GM12874 (cell line): ENCODE measurements at regions not wholly inside any gene's neighbourhood (a gene's known extent, or its start where the extent isn't known, plus 50 kb on each side); places are given as distances from the start of the nearest gene placed in this dataset.

Experiments
- TF ChIP-seq, protein P1 (sequence below): IDR thresholded peaks from 2 replicates; pipeline ENCODE4 v1.5.1; 2011; ENCODE audit warnings: low read depth, mild to moderate bottlenecking, control low read depth, low read length, moderate library complexity; ENCODE audit not compliant: insufficient read depth

DNA sequence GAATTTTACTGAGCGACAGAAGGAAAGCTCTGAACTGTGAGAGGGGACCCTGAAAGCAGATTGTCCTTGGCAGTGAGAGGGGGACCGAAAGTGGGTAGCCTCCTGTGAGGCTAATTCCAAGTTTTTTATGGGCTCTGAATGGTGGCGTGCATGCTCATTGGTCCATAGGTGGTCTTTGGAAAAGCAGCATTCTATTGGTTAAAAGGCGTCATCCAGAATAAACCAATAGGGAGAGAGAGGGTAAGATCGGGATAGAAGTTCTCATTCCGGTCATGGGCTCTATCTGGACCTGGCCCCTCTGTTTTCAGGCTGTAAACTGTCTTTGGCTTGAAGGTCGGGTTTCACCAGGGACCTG, 539.8 kb upstream of the PCDH9 start:
- TF ChIP-seq, protein P1, sequence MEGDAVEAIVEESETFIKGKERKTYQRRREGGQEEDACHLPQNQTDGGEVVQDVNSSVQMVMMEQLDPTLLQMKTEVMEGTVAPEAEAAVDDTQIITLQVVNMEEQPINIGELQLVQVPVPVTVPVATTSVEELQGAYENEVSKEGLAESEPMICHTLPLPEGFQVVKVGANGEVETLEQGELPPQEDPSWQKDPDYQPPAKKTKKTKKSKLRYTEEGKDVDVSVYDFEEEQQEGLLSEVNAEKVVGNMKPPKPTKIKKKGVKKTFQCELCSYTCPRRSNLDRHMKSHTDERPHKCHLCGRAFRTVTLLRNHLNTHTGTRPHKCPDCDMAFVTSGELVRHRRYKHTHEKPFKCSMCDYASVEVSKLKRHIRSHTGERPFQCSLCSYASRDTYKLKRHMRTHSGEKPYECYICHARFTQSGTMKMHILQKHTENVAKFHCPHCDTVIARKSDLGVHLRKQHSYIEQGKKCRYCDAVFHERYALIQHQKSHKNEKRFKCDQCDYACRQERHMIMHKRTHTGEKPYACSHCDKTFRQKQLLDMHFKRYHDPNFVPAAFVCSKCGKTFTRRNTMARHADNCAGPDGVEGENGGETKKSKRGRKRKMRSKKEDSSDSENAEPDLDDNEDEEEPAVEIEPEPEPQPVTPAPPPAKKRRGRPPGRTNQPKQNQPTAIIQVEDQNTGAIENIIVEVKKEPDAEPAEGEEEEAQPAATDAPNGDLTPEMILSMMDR, result no peak

DNA sequence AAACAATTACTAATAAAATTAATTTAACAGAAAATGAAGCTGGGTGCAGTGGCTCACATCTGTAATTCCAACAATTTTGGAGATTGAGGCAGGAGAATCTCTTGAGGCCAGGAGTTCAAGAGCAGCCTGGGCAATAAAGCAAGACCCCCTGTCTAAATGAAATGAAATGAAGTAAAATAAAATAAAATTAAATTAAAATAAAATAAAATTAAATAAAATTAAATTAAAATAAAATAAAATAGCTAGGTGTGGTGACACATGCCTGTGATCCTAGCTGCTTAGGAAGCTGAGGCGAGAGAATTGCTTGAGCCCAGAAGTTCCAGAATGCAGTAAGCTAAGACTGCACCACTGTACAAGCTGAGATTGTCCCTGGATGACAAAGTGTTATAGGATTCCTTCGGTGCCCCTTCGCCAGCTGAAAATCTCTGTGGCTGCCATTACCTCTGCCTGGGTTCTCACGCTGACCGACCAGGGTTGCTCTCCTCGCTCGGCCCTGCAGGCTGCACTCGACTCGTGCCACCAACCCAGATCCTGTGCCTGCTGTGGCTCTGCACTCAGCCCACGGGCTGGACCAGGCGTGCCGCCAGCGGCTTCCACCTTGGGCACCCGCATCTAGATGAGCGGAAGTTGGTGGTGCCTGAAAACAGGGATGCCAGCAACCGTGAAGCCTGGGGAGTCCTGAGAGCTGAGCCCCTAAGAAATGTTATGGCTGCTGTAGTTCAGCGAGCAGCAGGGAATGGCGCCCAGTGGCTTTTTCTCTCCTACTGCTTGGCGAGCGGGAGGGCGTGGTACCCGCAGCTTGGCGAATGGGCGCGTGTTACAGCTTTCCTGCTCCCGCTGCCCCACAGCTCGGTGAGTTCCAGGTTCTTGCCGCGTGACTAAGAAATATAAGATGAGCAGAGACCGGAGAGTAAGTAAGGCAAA, 539.2 kb upstream of the PCDH9 start:
- TF ChIP-seq, protein P1, result no peak

DNA sequence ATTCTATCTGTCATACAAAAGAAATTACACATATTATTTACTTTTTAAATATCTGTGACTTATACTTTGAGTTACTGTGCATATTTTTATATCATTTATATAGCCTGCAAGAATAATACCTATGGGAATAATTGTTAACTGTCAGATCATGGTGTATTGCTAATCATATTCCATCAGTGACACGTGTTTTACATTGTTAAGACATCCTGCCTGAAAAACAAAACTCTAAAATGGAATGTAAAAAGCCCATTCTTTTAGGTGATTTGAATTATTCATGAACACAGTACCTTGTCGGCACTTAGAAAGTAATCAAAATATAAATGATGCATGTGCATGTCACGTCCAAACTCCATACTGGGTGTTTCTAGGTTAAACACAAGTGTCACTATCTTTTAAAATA, 533.8 kb upstream of the PCDH9 start:
- TF ChIP-seq, protein P1, result no peak

DNA sequence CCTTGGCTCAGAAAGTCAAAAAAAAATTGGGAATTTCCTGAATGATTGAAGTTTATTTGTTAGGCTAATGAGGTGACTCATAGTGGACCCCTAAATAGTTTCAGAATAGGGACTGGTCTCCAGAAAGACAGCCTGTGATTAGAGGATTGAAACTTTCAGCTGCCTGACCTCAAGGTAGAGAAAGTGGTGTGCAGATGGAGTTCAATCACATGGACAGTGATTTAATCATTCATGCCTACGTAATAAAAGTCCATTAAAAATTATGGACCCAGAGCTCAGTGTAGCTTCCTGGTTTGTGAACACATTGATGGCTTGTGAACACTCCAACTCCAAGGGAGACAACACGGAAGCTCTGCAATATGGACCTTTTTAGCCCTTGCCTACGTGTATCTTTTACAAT, 533.2 kb upstream of the PCDH9 start:
- TF ChIP-seq, protein P1, result no peak

DNA sequence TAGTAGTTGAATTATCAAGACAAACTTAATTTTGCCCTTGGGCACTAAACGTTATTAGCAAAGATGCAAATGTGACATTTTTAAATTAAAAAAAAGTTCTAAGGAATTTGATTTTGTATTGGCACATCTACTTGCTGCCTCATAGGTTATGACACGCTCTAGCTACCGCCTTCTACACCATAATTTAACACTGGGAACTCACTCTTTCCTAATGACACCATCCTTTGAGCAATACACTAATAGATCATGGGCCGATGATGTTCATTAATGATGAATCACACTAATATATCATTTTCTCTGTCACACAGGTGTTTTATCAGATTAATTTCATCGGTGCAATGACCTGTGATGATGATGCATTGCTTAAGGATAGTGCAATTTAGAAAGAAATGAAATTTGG, 528.8 kb upstream of the PCDH9 start:
- TF ChIP-seq, protein P1, result no peak

DNA sequence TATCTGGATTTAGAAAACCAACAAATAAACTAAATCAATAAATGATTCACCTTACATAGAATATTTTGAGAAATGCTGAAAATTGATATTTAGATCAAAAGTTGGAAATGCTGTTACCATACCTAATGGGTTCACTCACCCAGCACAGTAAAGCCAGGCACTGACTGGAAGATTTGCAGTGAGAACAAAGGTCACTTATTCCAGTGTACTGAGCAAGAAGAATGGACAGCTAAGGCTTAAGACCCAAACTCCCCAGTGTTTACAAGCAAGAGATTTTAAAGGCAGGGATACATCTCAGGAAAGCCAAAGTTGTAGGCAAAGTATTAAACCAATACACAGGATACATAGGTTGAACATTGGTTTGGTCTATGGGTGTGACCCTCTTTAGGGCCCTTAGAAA, 523.9 kb upstream of the PCDH9 start:
- TF ChIP-seq, protein P1, result no peak

DNA sequence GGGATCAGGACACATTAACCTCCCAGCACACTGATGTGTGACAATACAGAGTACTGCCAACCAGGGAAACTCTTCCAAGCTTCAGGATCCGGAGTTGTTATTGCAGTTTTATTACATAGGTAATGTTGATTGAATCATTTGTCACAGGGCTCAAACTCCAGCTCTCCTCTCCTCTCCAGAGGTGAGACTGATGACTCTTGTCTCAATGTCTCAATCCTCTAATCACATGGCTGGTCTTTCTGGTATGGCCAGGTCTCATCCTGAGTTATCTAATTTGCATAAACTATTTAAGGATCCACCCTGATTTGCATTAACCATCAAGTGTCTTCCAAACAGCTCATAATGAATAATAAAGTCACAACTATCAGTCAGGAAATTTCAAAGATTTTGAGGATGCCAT, 522.6 kb upstream of the PCDH9 start:
- TF ChIP-seq, protein P1, result no peak
